CD4-positive, alpha-beta memory T cell (primary cell): ENCODE measurements at regions not wholly inside any gene's neighbourhood (a gene's known extent, or its start where the extent isn't known, plus 50 kb on each side); places are given as distances from the start of the nearest gene placed in this dataset.

ENCODE experiments used
- CTCF ChIA-PET: fragments of 350-600 bp; sonication (Branson Sonifier 250); formaldehyde crosslinking; loops from one replicate; lab custom pipeline; 2021; ENCODE audit warnings: inconsistent platforms; ENCODE audit not compliant: partially characterized antibody; lab: Charles Lee
- POLR2A ChIA-PET: fragments of 350-600 bp; sonication (Branson Sonifier 250); formaldehyde crosslinking; loops from one replicate; lab custom pipeline; 2021; ENCODE audit not compliant: partially characterized antibody; lab: Charles Lee
- DNase-seq, 5 donors: peaks; one replicate each; pipeline versions ENCODE4 v3.0.0 to v3.0.0-alpha.2; 2020 to 2022; ENCODE audit warnings: mixed read lengths in 1 of 5
- H3K27ac ChIP-seq: one replicate; pipeline ENCODE4 v1.7.0; 2013; ENCODE audit warnings: low read depth, low read length
- H3K27me3 ChIP-seq: 2 replicates; pipeline ENCODE4 v1.7.0; 2013; ENCODE audit warnings: mild to moderate bottlenecking, low read length, moderate library complexity; ENCODE audit not compliant: insufficient read depth
- H3K36me3 ChIP-seq: 2 replicates; pipeline ENCODE4 v1.7.0; 2013; ENCODE audit warnings: mild to moderate bottlenecking, low read length, moderate library complexity; ENCODE audit not compliant: insufficient read depth
- H3K4me1 ChIP-seq: 2 replicates; pipeline ENCODE4 v1.7.0; 2013; ENCODE audit warnings: mild to moderate bottlenecking, low read length, moderate library complexity; ENCODE audit not compliant: insufficient read depth
- H3K4me3 ChIP-seq, 2 donors: one replicate each; pipeline ENCODE4 v1.7.0; 2013; ENCODE audit warnings: low read length in 2 of 2, mild to moderate bottlenecking in 1 of 2
- H3K9me3 ChIP-seq, 2 donors: one replicate each; pipeline ENCODE4 v1.7.0; 2013; ENCODE audit warnings: low read length in 2 of 2, control low read depth in 1 of 2; ENCODE audit not compliant: control insufficient read depth in 1 of 2
- H3K27ac Mint-ChIP-seq, 7 donors: one replicate each; pipeline ENCODE4 v1.8.0; 2020 to 2021; ENCODE audit warnings: mixed read lengths in 7 of 7, mild to moderate bottlenecking in 6 of 7, inconsistent platforms in 3 of 7, moderate library complexity in 3 of 7
- H3K27me3 Mint-ChIP-seq, 2 donors: one replicate each; pipeline ENCODE4 v1.8.0; 2020 to 2021; ENCODE audit warnings: mixed read lengths in 2 of 2
- H3K36me3 Mint-ChIP-seq, 2 donors: one replicate each; pipeline ENCODE4 v1.8.0; 2020 to 2021; ENCODE audit warnings: mixed read lengths in 2 of 2, inconsistent platforms in 1 of 2, mild to moderate bottlenecking in 1 of 2
- H3K4me1 Mint-ChIP-seq, 4 donors: one replicate each; pipeline ENCODE4 v1.8.0; 2020 to 2021; ENCODE audit warnings: mixed read lengths in 4 of 4, mild to moderate bottlenecking in 1 of 4
- H3K4me3 Mint-ChIP-seq, 8 donors: one replicate each; pipeline ENCODE4 v1.8.0; 2020 to 2021; ENCODE audit warnings: mixed read lengths in 8 of 8, mild to moderate bottlenecking in 7 of 8, moderate library complexity in 6 of 8, inconsistent platforms in 3 of 8
- H3K9me3 Mint-ChIP-seq, 8 donors: one replicate each; pipeline ENCODE4 v1.8.0; 2020 to 2021; ENCODE audit warnings: mixed read lengths in 8 of 8, mild to moderate bottlenecking in 5 of 8, inconsistent platforms in 3 of 8, moderate library complexity in 1 of 8
- intact Hi-C: fragments of 100-400 bp; cut with micrococcal nuclease; formaldehyde crosslinking; loops from one replicate; pipeline ENCODE4 v1.15.1; 2023

DNA sequence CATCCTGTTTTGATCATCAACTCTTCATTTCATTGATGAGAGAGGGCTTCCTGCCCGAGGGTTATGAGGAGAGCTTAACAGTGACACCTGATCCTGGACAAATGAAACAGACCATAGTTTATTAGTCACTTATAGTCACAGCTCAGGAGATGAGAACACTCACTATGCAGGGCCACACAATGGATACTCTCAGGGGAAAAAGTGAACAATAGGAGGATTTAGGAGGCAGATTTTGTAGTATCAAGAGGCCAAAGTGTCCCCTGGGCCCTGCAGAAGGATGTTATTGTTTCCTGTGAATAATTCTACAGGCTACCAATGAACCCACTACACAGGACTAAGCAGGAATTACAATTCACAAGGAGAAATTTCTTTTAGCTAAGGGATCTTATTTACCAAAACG, 772.8 kb upstream of the MAN1A1 start:
- Mint-ChIP-seq H3K4me1 (no peaks in the 10 kb centered on the region), H3K36me3 (no peaks in the 10 kb centered on the region), H3K4me3 (no peak overlapping the region), H3K27me3 (no peaks in the 10 kb centered on the region), H3K27ac (no peak overlapping the region), H3K9me3 (peaks cover 0 to 7% (median 0%) of the 10 kb centered on the region in 8 donors)
- Histone ChIP-seq H3K27me3 (no peaks in the 10 kb centered on the region), H3K9me3 (no peaks in the 10 kb centered on the region), H3K4me3 (no peak overlapping the region), H3K27ac (no peak overlapping the region), H3K36me3 (no peaks in the 10 kb centered on the region), H3K4me1 (no peaks in the 10 kb centered on the region)
- intact Hi-C loops = no loop called here
- no peak for DNase-seq
- ChIA-PET CTCF (no interaction called here), POLR2A (no interaction called here)

DNA sequence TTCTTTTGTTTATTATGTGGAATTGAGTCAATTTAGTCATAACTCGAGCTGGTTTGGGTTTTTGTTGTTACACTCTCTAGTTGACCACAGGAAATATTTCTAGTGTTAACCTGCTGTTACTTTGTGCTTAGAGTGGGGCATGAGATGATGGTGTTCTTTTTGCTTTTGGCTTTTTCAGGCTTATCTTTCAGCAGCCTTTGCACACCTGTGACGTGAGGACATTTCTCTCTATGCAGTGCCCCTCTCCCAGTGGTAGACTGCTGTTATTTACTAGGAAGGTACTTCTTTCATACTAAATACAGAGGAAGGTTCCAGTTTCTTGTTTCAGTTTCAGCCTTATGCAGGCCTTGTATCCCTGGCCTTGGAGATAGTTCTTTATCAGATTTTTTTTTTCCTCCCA, 766.8 kb upstream of the MAN1A1 start:
- Histone ChIP-seq H3K4me3 (no peak overlapping the region), H3K4me1 (no peaks in the 10 kb centered on the region), H3K27ac (no peak overlapping the region), H3K36me3 (no peaks in the 10 kb centered on the region), H3K9me3 (no peaks in the 10 kb centered on the region), H3K27me3 (no peaks in the 10 kb centered on the region)
- ChIA-PET CTCF (no interaction called here), POLR2A (no interaction called here)
- Mint-ChIP-seq H3K36me3 (no peaks in the 10 kb centered on the region), H3K4me3 (no peak overlapping the region), H3K27me3 (no peaks in the 10 kb centered on the region), H3K4me1 (no peaks in the 10 kb centered on the region), H3K9me3 (peaks cover 0 to 2% (median 0%) of the 10 kb centered on the region in 8 donors), H3K27ac (no peak overlapping the region)
- intact Hi-C loops = no loop called here
- no peak for DNase-seq

GRCh38 chr6:120112980-120113379, 763.4 kb upstream of the MAN1A1 start:
- intact Hi-C loops = no loop called here
- CTCF ChIA-PET = no interaction called here
- no peaks in the 10 kb centered on the region for H3K27me3 Mint-ChIP-seq
- H3K27me3 ChIP-seq = no peaks in the 10 kb centered on the region
- H3K9me3 ChIP-seq = no peaks in the 10 kb centered on the region
- no peak overlapping the region for H3K4me3 ChIP-seq
- H3K4me1 ChIP-seq = no peaks in the 10 kb centered on the region
- POLR2A ChIA-PET = no interaction called here
- H3K9me3 Mint-ChIP-seq = peaks cover 0 to 2% (median 0%) of the 10 kb centered on the region in 8 donors
- H3K27ac Mint-ChIP-seq = no peak overlapping the region
- H3K27ac ChIP-seq = no peak overlapping the region
- no peak for DNase-seq
- no peaks in the 10 kb centered on the region for H3K4me1 Mint-ChIP-seq
- H3K4me3 Mint-ChIP-seq = no peak overlapping the region
- H3K36me3 Mint-ChIP-seq = no peaks in the 10 kb centered on the region
- no peaks in the 10 kb centered on the region for H3K36me3 ChIP-seq

DNA sequence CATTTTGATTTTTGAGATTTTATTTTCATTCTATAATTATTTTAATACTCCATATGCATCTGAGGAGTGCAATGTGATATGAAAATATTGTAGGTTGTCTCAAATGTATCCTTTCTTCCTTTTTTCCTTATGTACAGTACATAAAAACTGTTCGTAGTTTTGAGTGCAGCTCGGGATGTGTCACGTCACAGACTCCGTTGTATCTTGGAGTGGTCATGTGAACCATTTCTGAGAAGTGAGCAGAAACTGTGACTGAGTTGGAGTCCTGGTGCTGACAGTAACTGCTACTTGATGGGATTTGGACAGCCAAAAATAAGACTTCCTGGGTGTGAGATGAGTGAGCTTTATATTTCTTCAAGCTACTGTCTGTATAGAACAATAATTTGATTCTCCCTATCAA, 761.4 kb upstream of the MAN1A1 start:
- intact Hi-C loops = no loop called here
- no peaks in the 10 kb centered on the region for H3K4me1 ChIP-seq
- H3K27me3 ChIP-seq = no peaks in the 10 kb centered on the region
- Mint-ChIP-seq H3K27ac (no peak overlapping the region), H3K4me1 (no peaks in the 10 kb centered on the region), H3K27me3 (no peaks in the 10 kb centered on the region), H3K9me3 (peaks cover 0 to 2% (median 0%) of the 10 kb centered on the region in 8 donors), H3K4me3 (no peak overlapping the region), H3K36me3 (no peaks in the 10 kb centered on the region)
- H3K9me3 ChIP-seq = no peaks in the 10 kb centered on the region
- no peak overlapping the region for H3K27ac ChIP-seq
- CTCF ChIA-PET = no interaction called here
- no peaks in the 10 kb centered on the region for H3K36me3 ChIP-seq
- DNase-seq = no peak
- POLR2A ChIA-PET = no interaction called here
- no peak overlapping the region for H3K4me3 ChIP-seq

- Mint-ChIP-seq H3K27ac (no peak overlapping the region), H3K9me3 (no peaks in the 10 kb centered on the region), H3K36me3 (no peaks in the 10 kb centered on the region), H3K27me3 (no peaks in the 10 kb centered on the region), H3K4me3 (no peak overlapping the region), H3K4me1 (no peaks in the 10 kb centered on the region)
- no peak for DNase-seq
- no peaks in the 10 kb centered on the region for H3K4me1 ChIP-seq
- H3K4me3 ChIP-seq = no peak overlapping the region
- POLR2A ChIA-PET = no interaction called here
- no peaks in the 10 kb centered on the region for H3K9me3 ChIP-seq
- no peak overlapping the region for H3K27ac ChIP-seq
- H3K36me3 ChIP-seq = no peaks in the 10 kb centered on the region
- intact Hi-C loops = no loop called here
- CTCF ChIA-PET = no interaction called here
- no peaks in the 10 kb centered on the region for H3K27me3 ChIP-seq
Observed at GRCh38 chr6:120108061-120108795, 758.7 kb upstream of the MAN1A1 start.

- Mint-ChIP-seq H3K27ac (no peak overlapping the region), H3K4me3 (no peak overlapping the region), H3K36me3 (no peaks in the 10 kb centered on the region), H3K9me3 (no peaks in the 10 kb centered on the region), H3K27me3 (no peaks in the 10 kb centered on the region), H3K4me1 (no peaks in the 10 kb centered on the region)
- Histone ChIP-seq H3K36me3 (no peaks in the 10 kb centered on the region), H3K27me3 (no peaks in the 10 kb centered on the region), H3K4me3 (no peak overlapping the region), H3K9me3 (no peaks in the 10 kb centered on the region), H3K4me1 (no peaks in the 10 kb centered on the region), H3K27ac (no peak overlapping the region)
- ChIA-PET POLR2A (no interaction called here), CTCF (no interaction called here)
- DNase-seq = no peak
- intact Hi-C loops = no loop called here
Observed at GRCh38 chr6:120103618-120104017, 754.1 kb upstream of the MAN1A1 start.

DNA sequence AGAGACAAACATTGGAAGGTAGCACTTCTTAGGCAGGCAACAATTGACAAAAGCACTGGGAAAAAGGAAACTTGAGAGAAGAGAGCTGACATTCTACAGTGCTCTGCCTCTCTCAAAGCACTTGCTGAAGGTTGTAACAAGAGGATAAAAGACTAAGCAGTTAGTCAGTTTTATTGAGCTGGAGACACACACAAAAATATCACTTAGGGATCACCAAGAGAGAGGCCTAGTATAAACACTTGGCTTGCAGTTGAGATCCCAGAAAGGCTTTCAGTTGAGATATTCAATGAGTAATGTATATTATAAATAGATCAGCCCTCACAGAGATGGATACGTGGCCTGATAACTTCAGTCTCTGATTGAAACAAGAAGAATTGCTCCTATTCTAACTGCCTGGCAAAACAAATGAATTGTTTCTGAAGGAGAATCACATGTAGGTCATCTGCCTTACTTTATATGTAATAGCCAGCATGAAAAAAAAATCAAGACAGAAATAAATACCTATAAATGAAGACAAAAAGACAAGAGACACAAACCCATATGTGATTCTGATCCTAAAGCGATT, 747.2 kb upstream of the MAN1A1 start:
- ChIA-PET CTCF (no interaction called here), POLR2A (no interaction called here)
- DNase-seq = no peak
- H3K27me3 Mint-ChIP-seq = no peaks in the 10 kb centered on the region
- intact Hi-C loops = no loop called here
- Histone ChIP-seq H3K27ac (no peak overlapping the region), H3K4me1 (no peaks in the 10 kb centered on the region), H3K4me3 (no peak overlapping the region), H3K36me3 (no peaks in the 10 kb centered on the region), H3K9me3 (no peaks in the 10 kb centered on the region), H3K27me3 (no peaks in the 10 kb centered on the region)
- no peaks in the 10 kb centered on the region for H3K9me3 Mint-ChIP-seq
- H3K4me1 Mint-ChIP-seq = no peaks in the 10 kb centered on the region
- H3K4me3 Mint-ChIP-seq = no peak overlapping the region
- H3K36me3 Mint-ChIP-seq = no peaks in the 10 kb centered on the region
- no peak overlapping the region for H3K27ac Mint-ChIP-seq
